GM18858 (cell line): ENCODE measurements at regions not wholly inside any gene's neighbourhood (a gene's known extent, or its start where the extent isn't known, plus 50 kb on each side); places are given as distances from the start of the nearest gene placed in this dataset.
"Not testable (repeated sequence)": the region's sequence is repeated elsewhere in the genome, so short reads cannot be mapped to it uniquely, and the experiment has no call there.

Experiments used
- ATAC-seq: cut with Tn5 transposase; IDR thresholded peaks from one replicate; pipeline ENCODE4 v1.9.1; 2021; ENCODE audit not compliant: unreplicated experiment

DNA sequence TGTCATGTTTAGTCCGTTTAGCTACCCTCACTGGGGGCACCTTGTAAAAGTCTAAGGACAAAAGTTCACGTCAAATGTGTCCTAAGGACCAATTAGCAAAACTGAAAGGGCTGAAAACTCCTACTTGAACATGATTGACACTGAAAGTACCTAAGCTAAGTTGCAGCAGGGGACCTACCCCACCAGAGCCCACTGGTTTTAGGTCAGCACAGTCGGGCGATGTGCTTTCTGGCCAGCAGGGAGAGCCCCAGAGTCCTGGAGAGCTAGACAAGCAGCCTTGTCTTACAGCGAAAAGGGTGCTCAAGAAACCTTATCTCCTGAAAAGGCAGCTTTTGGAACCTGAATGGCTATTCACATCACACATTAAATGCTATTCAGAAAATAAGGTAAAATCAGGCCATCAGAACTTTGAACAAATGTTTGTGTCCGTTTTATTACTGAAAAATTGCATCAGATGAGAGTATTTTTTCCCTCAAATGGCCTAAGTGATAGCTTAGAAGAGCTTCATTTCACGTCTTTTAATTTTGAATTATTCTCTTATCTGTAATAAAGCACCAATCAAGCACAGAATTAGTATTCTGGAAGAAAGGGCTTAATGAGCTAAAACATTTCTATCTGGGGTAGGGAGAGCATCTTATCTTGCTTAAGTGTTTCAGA, 52.2 kb upstream of the MKI67 start:
- ATAC-seq, result no peak

DNA sequence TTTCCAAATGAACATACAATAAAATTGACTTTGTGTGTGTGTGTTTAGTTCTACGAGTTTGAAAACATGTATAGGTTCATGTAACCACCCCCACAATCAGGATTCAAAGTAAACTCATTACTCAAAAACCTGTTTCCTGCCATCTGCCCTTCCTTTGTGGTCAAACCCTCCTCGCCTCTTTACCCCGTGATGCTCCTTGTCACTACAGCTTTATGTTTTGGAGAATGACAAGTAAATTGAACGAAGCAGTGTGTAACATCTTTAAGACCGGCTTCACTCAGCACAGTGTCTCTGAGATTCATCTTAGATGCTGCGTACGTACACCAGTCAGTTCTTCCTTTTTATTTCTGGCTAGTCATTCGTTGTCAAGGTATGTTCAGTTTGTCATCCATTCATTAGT, 54.6 kb upstream of the MKI67 start:
- no peak for ATAC-seq

DNA sequence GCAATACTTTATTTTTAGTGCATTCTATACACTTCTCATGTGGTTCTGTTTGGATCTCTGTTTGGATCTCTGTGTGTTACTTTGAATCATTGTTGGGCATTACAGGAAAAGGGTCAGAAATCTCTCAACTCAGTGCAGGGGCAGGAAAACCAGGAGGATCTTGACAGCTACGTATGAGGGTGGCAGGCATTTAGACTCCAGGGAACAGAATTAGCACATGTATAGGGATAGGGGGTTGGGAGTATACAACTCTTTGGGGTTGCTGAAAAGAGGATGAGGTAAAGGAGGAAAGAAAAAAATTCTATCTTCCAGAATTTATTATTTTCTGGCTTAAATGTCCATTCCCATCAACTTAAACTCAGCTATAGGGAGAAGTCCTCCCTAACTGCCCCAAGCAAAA, 59.4 kb upstream of the MKI67 start:
- ATAC-seq, result no peak

DNA sequence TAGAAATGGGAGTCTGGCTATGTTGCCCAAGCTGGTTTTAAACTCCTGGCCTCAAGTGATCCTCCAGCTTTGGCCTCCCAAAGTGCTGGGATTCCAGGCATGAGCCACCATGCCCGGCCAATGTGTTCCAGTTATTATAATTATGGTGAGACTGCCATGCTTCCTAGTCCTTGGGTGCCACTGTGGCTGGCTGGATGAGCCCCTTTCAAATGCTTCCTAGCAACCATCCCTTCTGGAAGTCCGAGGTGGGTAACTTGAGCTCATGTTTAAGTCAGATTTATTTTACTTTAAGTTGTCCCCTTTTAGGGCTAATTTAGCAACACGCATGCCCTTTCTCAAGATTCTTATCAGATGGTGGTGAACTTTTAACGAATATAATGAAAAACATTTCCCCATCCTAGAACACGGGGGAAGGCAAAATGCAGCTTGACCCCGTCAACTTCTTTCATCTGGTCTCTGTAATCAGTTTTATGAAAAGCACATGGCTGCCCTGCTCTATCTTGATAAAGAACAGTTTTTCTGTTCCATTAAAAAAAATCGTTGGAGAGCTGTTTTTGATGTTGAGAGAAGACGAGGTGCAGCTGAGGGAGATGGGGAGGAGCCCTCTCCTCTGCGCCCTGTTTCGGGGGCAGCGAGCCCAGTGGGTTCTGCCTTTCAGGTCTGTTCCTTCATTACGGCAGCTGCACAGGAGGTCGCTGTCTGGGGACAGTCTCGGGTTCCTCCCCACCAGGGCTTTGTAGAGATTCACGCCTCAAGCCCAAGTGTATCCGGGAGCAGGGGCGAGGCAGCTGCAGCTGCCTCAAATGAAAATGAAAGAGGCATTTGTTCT, 61.0 kb upstream of the MKI67 start:
- ATAC-seq, result no peak

DNA sequence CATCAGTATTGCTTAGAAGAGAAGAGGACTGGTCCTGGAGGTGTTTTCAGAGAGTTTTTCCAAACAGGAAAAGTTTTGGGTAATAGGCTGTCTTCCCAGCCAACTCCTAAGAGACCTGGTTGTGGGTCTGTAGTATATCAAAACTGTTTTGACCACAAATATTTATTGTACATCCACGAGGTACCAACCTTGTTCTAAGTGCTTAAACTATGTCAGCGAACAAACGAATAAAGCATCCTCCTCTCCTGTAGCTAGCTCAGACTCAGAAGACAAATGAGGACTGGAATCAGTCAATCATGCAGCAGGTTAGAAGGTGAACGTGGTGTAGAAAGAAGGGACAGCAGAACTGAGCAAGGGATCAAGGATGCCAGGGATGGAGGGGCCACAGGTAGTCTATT, 61.6 kb upstream of the MKI67 start:
- no peak for ATAC-seq

DNA sequence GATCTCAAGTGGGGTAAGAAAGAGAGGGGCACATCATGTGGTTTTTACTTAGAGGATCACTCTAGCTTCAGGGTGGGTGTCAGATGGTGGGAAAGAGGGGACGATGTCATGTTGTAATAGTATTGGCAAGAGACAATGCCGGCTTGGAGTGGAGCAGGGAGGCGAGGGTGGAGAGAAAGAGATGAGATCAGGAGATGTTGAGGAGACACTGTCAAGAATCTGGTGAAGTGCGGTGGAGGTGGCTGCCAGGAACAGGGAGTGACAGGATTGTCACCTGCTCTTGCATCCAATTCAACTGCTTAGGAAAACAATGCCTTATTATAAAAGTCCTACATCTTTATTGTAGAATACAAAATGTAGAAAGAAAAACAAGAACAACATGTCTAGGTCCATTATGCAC, 63.0 kb upstream of the MKI67 start:
- ATAC-seq, result no peak

DNA sequence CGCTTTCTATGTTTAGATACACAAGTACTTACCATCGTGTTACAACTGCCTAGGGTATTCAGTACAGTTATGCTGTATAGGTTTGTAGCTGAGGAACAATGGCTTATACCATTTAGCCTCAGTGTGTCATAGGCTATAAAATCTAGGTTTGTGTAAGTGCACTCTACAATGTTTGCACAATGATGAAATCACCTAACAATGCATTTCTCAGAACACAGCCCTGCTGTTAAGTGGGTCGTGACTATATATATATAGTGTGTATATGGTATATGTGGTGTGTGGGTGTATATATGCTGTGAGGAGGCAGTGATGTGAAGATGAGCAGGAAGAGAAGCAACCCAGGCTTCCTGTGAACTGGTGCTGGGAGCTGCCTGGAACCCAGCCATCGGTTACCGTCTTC, 65.6 kb upstream of the MKI67 start:
- ATAC-seq, result no peak

DNA sequence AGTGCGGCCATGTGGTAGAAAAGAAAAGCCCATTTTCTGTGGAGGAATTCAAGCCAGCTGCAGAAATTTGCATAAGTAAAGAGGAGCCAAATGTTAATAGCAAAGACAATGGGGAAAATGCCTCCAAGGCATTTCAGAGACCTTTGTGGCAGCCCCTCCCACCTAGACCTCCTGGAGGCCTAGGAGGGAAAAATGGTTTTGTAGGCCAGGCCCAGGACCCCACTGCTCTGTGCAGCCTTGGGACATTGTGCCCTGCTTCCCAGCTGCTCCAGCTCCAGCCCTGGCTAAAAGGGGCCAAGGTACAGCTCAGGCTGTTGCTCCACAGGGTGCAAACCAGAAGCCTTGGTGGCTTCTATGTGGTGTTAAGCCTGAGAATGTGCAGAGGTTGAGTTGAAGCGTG, 75.6 kb upstream of the MKI67 start:
- not testable (repeated sequence) for ATAC-seq

DNA sequence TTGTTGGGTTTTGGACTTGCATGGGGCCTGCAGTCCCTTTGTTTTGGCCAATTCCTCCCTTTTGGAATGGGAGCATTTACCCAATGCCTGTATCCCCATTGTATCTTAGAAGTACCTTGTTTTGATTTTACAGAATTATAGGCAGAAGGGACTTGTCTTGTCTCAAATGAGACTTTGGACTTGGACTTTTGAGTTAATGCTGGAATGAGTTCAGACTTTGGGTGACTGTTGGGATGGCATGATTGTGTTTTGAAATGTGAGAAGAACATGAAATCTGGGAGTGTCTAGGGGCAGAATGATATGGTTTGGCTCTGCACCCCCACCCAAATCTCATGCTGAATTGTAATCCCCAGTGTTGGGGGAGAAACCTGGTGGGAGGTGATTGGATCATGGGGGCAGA, 76.8 kb upstream of the MKI67 start:
- no peak for ATAC-seq

DNA sequence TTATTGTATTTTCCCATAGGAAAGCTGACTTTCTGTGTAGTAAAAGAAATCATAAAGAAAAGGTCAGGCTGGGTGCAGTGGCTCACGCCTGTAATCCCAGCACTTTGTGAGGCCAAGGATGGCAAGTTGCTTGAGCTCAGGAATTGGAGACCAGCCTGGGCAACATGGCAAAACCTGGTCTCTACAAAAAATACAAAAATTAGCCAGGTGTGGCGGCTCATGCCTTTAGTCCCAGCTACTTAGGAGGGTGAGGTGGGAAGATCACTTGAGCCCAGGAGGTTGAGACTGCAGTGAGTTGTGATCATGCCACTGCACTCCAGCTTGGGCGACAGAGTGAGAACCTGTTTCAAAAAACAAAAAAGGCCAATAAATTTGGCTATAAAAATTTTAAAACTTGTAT, 79.4 kb upstream of the MKI67 start:
- not testable (repeated sequence) for ATAC-seq

DNA sequence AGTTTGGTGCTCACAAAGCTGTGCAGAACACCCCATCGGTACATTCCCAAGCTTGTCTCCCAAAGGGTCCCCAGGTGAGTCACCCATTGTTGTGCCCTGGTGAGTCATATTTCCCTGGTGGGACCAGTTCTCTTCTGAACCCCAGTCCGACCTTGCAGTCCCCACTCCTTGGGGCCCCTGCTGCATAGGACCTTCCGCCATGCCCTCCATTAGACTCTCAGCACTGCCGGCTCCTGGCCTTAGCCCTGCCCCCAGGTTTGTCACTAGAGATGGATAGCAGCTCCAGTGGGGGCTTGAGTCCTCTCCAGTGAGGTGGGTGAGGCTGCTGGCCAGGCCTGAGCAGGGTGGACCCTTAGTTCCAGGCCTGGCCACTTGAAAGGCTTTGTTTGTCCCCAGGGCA, 80.5 kb upstream of the MKI67 start:
- ATAC-seq, result no peak

DNA sequence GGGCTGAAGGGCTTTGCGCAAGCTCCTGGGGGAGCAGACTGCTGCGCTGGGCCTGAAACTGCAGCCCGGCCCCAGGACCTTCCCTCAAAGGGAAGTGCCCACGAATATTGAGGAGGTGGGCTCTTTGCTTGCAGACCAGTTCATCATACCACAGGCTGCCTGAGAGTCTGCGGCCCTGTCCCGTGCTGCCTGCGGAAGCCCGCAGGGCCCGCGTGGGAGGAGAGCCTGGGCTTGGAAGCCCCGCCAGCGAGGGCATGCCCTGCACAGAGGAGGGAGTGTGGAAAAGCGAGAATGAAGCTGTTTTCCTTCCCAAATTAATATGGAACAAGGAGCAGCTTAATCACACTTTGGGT, 83.6 kb upstream of the MKI67 start:
- ATAC-seq, result no peak

DNA sequence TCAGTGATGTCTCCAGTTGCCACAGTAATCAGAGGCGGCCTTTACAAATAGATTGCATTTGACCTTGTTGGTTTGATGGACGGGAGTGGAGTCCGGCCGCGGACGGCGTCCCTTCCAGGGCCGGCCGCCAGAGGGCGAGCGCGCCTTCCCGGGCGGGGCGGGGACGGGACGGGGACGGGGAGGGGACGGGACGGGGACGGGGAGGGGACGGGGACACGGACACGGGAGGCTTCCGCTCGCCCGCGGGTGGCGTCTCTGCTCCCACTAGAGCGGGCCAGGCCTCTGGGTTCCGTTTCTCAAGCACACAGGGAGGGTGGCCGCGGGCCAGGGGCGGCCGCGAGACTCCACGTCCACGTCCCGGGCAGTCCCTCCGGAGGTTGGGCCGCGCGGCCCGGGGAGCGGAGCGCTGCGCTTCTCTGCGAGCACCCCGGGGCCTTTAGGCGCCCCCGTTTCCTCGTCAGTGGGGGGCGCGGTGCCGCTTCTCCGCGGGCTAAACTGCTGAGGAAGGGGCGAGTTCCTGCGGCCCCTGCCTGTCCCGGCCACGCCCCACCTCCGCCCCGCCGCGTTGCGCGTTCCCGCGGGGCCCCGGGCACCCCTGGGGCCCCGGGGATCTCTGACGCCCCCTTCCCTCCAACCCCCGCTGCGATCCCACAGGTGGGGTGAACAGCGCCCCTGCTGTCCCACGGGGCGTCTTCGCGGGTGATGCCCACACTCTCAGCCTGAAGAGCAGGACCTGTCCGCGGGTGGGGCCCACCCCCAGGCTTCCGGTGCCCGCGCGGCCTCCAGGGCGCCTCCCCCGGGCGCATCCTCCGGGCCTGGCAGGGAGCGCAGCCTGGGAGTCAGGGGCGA, 84.2 kb upstream of the MKI67 start:
- ATAC-seq, result no peak

DNA sequence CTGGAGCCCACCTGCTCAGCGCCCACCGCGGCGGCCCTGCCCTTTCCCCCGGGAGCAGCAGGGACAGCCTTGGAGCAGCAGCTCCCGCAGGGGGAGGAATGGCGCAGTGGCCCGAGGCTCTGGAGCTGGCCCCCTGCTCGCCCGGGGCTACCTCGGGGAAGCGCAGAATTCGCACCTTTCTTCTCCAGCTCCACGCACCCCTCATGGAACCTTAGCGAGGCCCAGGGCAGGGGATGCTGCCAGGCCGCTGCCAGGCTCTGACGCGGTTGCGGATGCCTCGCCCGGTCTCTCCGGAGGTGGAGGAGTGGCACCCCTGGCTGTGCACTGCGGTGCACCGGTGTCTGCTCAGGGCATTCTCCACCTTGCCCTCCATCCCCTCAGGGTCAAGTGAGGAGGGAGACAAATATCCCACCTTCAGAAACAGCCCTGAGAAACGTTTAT, 84.9 kb upstream of the MKI67 start:
- no peak for ATAC-seq

DNA sequence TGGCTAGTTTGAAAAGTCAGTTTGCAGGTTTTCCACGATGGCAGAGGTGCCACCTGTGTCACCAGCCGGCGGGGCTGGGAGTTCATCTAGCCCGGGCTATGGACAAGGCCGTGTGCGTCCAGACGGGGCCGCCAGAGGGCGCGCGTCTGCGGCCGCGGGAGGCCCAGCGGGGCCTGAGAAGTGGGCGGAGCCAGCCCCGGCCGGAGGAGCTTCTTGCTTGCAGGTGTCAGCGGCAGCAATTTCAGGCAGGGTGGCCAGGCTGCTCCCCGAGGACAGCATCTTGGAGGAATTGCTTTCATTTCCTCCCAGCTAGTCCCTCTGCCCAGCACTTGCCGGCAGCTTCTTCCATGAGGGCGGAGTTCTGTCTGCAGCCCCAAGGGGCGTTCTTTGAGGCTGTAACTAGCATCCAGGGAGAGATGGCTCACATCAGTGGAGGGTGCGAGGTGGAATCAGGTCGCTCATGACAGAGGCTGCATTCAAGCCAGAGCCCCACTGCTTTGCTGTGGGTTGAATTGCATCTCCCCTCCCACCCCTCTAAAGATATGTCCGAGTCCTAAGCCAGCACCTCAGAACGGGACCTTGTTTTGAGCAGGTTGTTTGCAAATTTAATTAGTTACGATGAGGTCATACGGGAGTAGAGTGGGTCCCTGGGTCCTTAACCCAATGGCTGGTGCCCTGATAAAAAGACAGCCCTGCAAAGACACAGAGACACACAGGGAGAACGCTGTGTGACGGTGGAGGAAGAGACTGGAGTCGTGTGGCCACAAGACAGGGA, 85.9 kb upstream of the MKI67 start:
- peak; percentile 95 for ATAC-seq

DNA sequence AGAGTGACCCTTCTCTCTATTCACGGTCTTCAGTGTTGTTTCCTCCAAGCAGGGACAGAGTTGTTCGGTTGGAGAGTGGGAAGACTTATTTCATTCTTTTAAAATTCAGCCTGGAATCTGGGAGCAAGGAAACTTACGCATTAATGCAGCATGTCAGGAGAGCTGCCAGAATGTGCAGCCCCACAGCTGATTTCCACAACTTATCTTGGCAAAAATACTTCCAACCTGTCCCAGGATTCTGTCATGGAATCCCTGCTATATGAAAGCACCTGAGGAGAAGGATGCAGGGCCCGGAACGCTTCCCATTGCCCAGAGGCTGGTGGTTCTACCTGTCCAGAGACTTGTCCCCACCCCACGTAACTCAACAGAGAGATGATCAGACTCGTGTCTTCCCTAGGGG, 86.9 kb upstream of the MKI67 start:
- no peak for ATAC-seq

DNA sequence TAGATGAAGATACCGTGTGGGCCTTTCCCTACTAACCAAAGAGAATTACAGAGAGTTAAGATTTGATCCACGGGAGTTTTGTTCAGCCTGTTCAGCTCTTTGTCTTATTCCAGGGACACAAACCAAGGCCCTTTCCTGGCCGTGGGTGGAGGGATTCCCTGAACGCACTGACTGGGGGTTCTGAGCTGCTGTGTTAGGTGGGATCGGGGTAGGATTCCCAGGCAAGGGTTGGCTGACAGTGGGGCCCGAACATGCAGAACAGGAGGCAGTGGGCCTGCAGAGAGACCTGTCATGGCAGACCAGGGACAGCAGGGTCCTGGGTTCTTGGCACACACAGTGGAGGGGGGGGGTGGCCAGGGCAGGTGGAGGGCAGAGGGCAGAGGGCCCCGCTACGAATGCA, 89.5 kb upstream of the MKI67 start:
- no peak for ATAC-seq

DNA sequence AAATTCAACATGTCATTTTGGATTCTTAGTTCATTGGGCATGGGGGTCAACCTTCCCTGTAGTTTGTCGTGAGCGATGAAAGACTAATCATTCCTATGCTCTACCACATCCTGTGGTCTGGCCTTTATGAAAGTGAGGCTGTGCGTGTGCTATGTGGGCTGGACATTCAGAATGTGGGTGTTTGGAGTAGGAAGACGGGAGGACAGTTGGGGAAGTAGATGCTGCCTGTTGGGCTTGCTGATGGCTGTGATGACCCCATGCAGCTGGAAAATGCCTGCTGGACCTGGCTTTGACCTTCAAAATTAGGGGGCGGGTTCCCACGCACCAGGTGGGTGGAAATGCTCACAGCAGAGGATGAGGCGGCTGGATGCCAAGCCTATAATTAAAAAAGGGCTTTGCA, 90.9 kb upstream of the MKI67 start:
- ATAC-seq, result no peak

DNA sequence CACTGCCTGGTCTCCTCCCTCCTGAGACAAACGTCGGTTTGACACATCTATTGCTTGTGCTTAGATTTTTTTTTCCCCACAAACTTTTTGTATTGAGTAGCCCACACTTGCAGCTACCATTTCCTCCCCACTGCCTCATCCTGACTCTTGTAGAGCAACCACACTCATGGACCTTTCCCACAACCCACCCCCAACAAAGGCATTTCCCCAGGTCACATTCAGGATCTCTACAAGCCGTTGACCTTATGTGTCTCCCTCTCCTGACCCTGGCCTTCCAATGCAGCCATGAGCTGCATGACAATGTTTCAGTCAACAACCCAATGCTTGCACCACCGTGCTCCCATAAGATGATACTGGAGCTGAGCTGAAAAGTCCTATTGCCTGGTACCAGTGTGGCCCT, 91.9 kb upstream of the MKI67 start:
- no peak for ATAC-seq

DNA sequence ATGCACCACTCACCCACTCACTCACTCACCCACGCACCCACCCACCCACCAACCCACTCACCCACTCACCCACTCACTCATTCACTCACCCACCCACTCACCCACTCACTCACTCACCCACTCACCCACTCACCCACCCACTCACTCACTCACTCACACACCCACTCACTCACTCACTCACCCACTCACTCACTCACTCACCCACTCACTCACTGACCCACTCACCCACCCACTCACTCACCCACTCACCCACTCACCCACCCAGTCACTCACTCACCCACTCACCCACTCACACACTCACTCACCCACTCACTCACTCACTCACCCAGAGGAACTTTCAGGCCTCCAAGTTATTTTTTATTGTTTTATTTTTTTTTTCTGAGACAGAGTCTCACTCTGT, 93.1 kb upstream of the MKI67 start:
- no peak for ATAC-seq

DNA sequence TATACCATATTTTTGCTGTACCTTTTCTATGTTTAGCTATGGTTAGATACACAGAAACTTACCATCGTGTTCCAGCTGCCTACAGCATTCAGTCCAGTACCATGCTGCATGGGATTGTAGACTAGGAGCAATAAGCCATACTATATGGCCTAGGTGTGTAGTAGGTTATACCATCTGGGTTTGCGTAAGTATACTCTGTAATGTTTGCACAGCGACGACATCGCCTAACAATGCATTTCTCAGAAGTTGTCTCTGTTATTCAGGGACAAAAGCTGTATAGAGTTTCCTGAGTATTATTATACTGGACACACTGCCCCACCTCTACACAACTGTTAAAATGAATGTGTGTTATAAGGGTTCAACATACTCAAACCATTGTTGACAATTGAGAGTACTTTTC, 93.8 kb upstream of the MKI67 start:
- no peak for ATAC-seq
